Spinal cord (tissue), 9 donors: ENCODE measurements at regions not wholly inside any gene's neighbourhood (a gene's known extent, or its start where the extent isn't known, plus 50 kb on each side); places are given as distances from the start of the nearest gene placed in this dataset.

Experiments
- DNase-seq, 6 donors: peaks; one replicate each; pipeline versions ENCODE4 v3.0.0 to v3.0.0-alpha.2; 2013 to 2015; ENCODE audit warnings: low spot score in 6 of 6, low read depth in 4 of 6
- H3K27ac ChIP-seq: one replicate; pipeline ENCODE4 v1.5.1; 2013; ENCODE audit warnings: low read depth, low read length, control low read depth
- H3K27me3 ChIP-seq: one replicate; pipeline ENCODE4 v1.6.1; 2013; ENCODE audit warnings: low read length; ENCODE audit not compliant: control insufficient read depth, insufficient read depth
- H3K36me3 ChIP-seq: one replicate; pipeline ENCODE4 v1.6.1; 2013; ENCODE audit warnings: low read length; ENCODE audit not compliant: control insufficient read depth, insufficient read depth
- H3K4me1 ChIP-seq: one replicate; pipeline ENCODE4 v1.6.1; 2013; ENCODE audit warnings: low read length; ENCODE audit not compliant: control insufficient read depth, insufficient read depth
- H3K4me3 ChIP-seq: one replicate; pipeline ENCODE4 v1.5.1; 2013; ENCODE audit warnings: low read depth, low read length, control low read depth
- H3K9me3 ChIP-seq: one replicate; pipeline ENCODE4 v1.6.1; 2013; ENCODE audit warnings: low read length; ENCODE audit not compliant: control insufficient read depth, insufficient read depth
- WGBS: methylation state at CpG from one replicate; pipeline ENCODE4 v1.1.5; 2013; ENCODE audit warnings: missing lambda C conversion rate; ENCODE audit not compliant: insufficient coverage; 5-methylcytosine and 5-hydroxymethylcytosine counted together
- donor health status: healthy.

DNA sequence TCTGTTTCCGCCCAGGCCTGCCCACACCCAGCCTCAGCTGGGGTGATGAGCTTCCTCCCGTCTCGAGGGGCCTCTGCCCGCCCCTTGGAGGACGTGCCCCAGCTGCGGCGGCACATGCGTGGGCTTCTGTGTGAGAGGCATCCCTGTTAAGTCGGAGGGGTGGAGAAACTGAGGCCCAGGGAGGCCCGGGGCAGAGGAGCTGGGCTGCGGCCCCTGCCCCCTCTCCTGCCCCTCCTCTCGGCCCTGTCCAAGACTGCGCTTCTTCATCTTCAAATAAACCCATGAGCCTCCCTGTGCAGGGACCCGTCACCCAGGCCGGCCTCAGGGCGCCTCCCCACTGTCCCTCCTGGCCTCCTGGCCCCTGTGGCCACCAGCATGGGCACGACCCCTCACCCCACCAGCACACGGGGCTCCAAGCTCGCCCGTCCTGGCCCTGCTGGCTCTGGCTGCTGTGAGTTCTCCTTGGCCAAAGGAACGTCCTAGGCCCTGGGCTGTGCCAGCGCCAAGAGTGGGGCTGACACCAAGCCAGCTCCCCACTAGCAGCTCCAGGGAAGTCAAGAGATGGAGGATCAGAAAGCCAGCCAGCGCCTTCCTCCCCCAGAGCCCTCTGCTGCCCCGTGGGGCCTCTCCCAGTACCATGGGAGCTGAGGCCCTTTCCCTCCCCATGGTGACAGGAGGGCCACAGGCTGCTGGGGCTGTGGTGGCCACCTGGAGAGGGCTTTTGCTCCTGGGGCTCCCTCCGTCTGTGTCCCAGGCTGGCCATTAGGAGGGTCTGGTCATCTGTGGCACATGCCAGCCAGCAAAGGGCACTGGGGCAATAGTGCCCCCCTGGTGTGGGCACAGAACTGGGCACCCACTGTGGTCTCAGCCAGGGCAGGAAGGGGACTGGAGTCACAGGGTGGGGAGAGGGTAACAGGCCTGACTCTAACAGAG lies 180.4 kb downstream of the KIF26A start:
- H3K27ac ChIP-seq, result no peak overlapping the region
- H3K4me1 ChIP-seq, result peaks cover 56% of the 10 kb centered on the region
- H3K36me3 ChIP-seq, result no peaks in the 10 kb centered on the region
- peak in 1 of 6 donors; percentile 28 for DNase-seq
- H3K27me3 ChIP-seq, result peaks cover 6% of the 10 kb centered on the region
- no peaks in the 10 kb centered on the region for H3K9me3 ChIP-seq
- 83% methylated on average over 25 of the region's 25 CpGs for WGBS
- no peak overlapping the region for H3K4me3 ChIP-seq

DNA sequence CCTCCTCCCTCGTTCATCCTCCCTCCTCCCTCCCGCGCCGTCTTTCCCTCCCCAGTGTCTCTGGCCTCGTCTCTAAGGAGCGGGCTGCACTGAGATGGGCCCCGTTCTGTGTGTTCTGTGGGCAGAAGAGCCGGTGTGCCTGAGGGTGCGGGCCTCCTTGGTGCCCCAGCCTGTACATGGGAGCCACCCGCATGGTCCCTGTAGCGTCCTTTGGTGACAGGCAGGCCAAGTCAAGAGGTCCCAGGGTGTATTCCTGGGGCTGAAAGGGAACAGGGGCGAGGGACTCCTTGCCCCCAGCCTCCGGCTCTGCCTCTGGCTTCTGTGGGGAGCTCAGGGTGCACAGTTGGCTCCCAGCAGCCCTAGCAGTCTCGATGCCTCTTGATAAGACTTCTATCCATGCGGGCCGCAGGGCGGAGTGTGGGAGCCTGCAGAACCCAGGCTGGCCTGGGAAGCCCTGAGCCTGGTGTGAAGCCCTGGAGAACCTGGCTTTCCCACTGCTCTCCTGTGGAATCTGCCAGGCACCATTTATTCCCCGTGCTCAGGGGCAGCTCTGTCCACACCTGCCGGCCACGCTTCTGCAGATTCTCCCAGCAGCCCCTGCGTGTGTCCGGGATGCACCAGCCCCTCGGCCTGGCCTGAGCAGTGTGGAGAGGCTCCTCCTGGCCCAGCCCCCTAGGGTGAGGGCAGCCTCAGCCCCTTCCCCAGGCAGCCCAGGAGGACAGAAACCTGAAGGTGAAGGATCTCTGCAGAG lies 181.3 kb downstream of the KIF26A start:
- whole genome bisulfite sequencing, result 90% methylated on average over 19 of the region's 23 CpGs

DNA sequence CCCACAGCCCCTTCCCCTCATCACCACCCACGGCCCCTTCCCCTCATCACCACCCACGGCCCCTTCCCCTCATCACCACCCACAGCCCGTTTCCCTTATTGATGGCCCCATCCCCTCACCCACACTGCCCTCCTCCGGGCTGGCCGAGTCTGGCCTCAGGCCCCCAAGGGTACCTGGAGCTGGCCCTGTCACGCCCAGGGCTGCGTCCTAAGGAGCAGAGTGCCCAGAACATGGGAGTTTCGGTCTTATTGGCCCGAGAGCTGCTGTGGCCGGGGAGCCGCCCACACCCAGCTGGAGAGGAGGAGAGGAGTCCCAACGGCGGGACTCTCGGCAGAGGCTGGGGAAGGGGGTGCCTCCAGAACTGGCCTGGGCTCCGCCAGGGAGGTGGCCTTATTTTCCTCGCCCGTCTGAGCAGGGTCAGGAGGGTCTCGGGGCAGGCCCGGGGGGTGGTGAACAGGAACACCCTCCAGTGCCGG lies 182.3 kb downstream of the KIF26A start:
- no peaks in the 10 kb centered on the region for H3K9me3 ChIP-seq
- H3K4me1 ChIP-seq, result peaks cover 49% of the 10 kb centered on the region
- peaks cover 6% of the 10 kb centered on the region for H3K27me3 ChIP-seq
- no peak overlapping the region for H3K4me3 ChIP-seq
- H3K27ac ChIP-seq, result no peak overlapping the region
- no peak for DNase-seq
- WGBS, result 49% methylated on average over 19 of the region's 20 CpGs
- no peaks in the 10 kb centered on the region for H3K36me3 ChIP-seq

More for the DNA sequence above, 181.3 kb downstream of the KIF26A start:
- no peak for DNase-seq
- Histone ChIP-seq H3K27ac (no peak overlapping the region), H3K27me3 (peaks cover 6% of the 10 kb centered on the region), H3K36me3 (no peaks in the 10 kb centered on the region), H3K4me1 (peaks cover 56% of the 10 kb centered on the region), H3K4me3 (no peak overlapping the region), H3K9me3 (no peaks in the 10 kb centered on the region)

DNA sequence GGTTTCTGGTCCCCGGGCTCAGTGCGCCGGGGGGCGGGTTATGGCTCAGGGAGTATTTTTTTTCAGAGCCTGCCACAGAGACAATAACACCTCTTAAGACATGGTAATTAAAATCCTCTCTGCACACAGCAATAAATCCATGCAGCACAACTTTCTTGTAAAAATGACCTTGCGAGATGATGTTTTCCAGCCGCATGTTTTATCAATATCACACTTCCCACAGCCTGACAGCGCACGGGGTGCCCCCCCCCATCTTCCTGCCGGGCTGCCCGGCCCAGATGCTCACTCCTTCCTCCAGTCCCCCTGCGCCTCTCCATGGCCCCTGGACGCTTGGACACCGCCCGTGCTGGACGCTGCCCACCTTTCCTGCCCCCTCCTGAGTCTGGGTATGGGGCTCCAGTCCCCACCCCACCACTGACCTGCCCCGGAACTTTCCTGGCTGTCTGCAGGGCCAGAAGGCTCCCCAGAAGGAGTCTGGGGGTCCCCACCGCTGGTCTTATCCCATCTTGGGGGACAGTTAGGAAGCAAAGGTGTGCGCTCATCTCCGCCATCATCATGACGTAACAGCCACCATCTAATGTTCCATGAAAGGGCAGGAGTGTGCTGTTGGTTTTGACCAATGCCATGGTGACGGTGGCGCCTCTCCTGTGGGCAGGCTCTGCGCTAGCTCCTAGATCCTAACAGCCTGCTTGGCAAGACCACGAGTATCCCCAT lies 182.9 kb downstream of the KIF26A start:
- H3K27ac ChIP-seq, result no peak overlapping the region
- no peaks in the 10 kb centered on the region for H3K36me3 ChIP-seq
- peaks cover 6% of the 10 kb centered on the region for H3K27me3 ChIP-seq
- no peak overlapping the region for H3K4me3 ChIP-seq
- DNase-seq, result peak in 1 of 6 donors; percentile 48
- peaks cover 48% of the 10 kb centered on the region for H3K4me1 ChIP-seq
- no peaks in the 10 kb centered on the region for H3K9me3 ChIP-seq
- WGBS, result 81% methylated on average over 19 of the region's 24 CpGs

GRCh38 chr14:104321802-104322130 lies 183.4 kb downstream of the KIF26A start:
- peaks cover 6% of the 10 kb centered on the region for H3K27me3 ChIP-seq
- 95% methylated on average over 10 of the region's 11 CpGs for WGBS
- H3K36me3 ChIP-seq, result no peaks in the 10 kb centered on the region
- no peak overlapping the region for H3K27ac ChIP-seq
- H3K9me3 ChIP-seq, result no peaks in the 10 kb centered on the region
- DNase-seq, result no peak
- H3K4me1 ChIP-seq, result peaks cover 48% of the 10 kb centered on the region
- H3K4me3 ChIP-seq, result no peak overlapping the region

GRCh38 chr14:104322531-104323366 lies 184.4 kb downstream of the KIF26A start:
- peak in 3 of 6 donors; percentile 28 to 92 (median 51) for DNase-seq
- H3K27ac ChIP-seq, result no peak overlapping the region
- H3K36me3 ChIP-seq, result no peaks in the 10 kb centered on the region
- H3K9me3 ChIP-seq, result no peaks in the 10 kb centered on the region
- peaks cover 48% of the 10 kb centered on the region for H3K4me1 ChIP-seq
- H3K4me3 ChIP-seq, result no peak overlapping the region
- H3K27me3 ChIP-seq, result peaks cover 6% of the 10 kb centered on the region
- 33% methylated on average over 22 of the region's 28 CpGs for WGBS

GRCh38 chr14:104323551-104324175 lies 185.3 kb downstream of the KIF26A start:
- Histone ChIP-seq H3K36me3 (no peaks in the 10 kb centered on the region), H3K4me3 (no peak overlapping the region), H3K27ac (no peak overlapping the region), H3K4me1 (peaks cover 45% of the 10 kb centered on the region), H3K9me3 (no peaks in the 10 kb centered on the region), H3K27me3 (peaks cover 6% of the 10 kb centered on the region)
- 88% methylated on average over 14 of the region's 15 CpGs for WGBS
- DNase-seq, result no peak

DNA sequence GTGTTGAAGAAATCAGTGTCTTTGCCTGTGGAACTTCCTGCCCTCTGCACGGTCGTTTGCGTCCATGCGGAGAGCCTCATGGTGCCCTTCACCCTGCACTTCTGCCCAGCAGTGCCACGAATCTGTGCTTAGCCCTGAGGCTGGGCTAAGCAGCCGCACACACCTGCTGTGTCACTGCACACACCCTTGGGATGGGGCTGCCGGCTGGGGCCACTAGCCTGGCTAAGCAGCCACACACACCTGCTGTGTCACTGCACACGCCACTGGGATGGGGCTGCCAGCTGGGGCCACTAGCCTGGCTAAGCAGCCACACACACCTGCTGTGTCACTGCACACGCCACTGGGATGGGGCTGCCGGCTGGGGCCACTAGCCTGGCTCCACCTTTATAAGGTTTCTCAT lies 188.5 kb downstream of the KIF26A start:
- H3K27me3 ChIP-seq, result peaks cover 3% of the 10 kb centered on the region
- peaks cover 18% of the 10 kb centered on the region for H3K4me1 ChIP-seq
- 80% methylated on average over 10 of the region's 10 CpGs for WGBS
- DNase-seq, result no peak
- H3K27ac ChIP-seq, result no peak overlapping the region
- H3K4me3 ChIP-seq, result no peak overlapping the region
- no peaks in the 10 kb centered on the region for H3K36me3 ChIP-seq
- no peaks in the 10 kb centered on the region for H3K9me3 ChIP-seq
